ENCODE measurements at regions not wholly inside any gene's neighbourhood (a gene's known extent, or its start where the extent isn't known, plus 50 kb on each side); places are given as distances from the start of the nearest gene placed in this dataset.

- H3K36me3 ChIP-seq (ENCODE audit: control insufficient read depth, insufficient read depth, low read length): no peaks in the 10 kb centered on the region
Observed at GRCh38 chr1:5812295-5812694, 179.9 kb downstream of the NPHP4 start.

GRCh38 chr1:5811419-5811818, 180.8 kb downstream of the NPHP4 start:
- Histone ChIP-seq H3K4me3 (ENCODE audit: low read depth, low read length) (no peak overlapping the region), H3K27me3 (ENCODE audit: control insufficient read depth, insufficient read depth, low read length) (0 out of 2 replicates have a peak, but pooled peaks cover 2% of the 10 kb centered on the region), H3K9me3 (ENCODE audit: control insufficient read depth, insufficient read depth, low read depth, low read length) (peaks cover 12% of the 10 kb centered on the region), H3K9ac (ENCODE audit: low read length) (no peak overlapping the region), H3K4me1 (ENCODE audit: control insufficient read depth, insufficient read depth, low read length) (0 out of 2 replicates have a peak, but pooled peaks cover 3% of the 10 kb centered on the region), H3K27ac (ENCODE audit: low read depth, low read length) (no peak overlapping the region), H3K36me3 (ENCODE audit: control insufficient read depth, insufficient read depth, low read length) (no peaks in the 10 kb centered on the region)

More at GRCh38 chr1:5812295-5812694, 179.9 kb downstream of the NPHP4 start:
- H3K4me1 ChIP-seq (ENCODE audit: control insufficient read depth, insufficient read depth, low read length): 0 out of 2 replicates have a peak, but pooled peaks cover 3% of the 10 kb centered on the region
- no peak overlapping the region for H3K9ac ChIP-seq (ENCODE audit: low read length)
- H3K9me3 ChIP-seq (ENCODE audit: control insufficient read depth, insufficient read depth, low read depth, low read length): peaks cover 12% of the 10 kb centered on the region
- H3K27me3 ChIP-seq (ENCODE audit: control insufficient read depth, insufficient read depth, low read length): 0 out of 2 replicates have a peak, but pooled peaks cover 2% of the 10 kb centered on the region
- no peak overlapping the region for H3K27ac ChIP-seq (ENCODE audit: low read depth, low read length)
- H3K4me3 ChIP-seq (ENCODE audit: low read depth, low read length): no peak overlapping the region

GRCh38 chr1:5810553-5811270, 181.5 kb downstream of the NPHP4 start:
- Histone ChIP-seq H3K36me3 (ENCODE audit: control insufficient read depth, insufficient read depth, low read length) (no peaks in the 10 kb centered on the region), H3K4me1 (ENCODE audit: control insufficient read depth, insufficient read depth, low read length) (0 out of 2 replicates have a peak, but pooled peaks cover 3% of the 10 kb centered on the region), H3K27me3 (ENCODE audit: control insufficient read depth, insufficient read depth, low read length) (no peaks in the 10 kb centered on the region), H3K9ac (ENCODE audit: low read length) (no peak overlapping the region), H3K4me3 (ENCODE audit: low read depth, low read length) (no peak overlapping the region), H3K27ac (ENCODE audit: low read depth, low read length) (no peak overlapping the region), H3K9me3 (ENCODE audit: control insufficient read depth, insufficient read depth, low read depth, low read length) (peaks cover 12% of the 10 kb centered on the region)

- H3K9ac ChIP-seq (ENCODE audit: low read length): no peak overlapping the region
- peaks cover 12% of the 10 kb centered on the region for H3K9me3 ChIP-seq (ENCODE audit: control insufficient read depth, insufficient read depth, low read depth, low read length)
- no peaks in the 10 kb centered on the region for H3K36me3 ChIP-seq (ENCODE audit: control insufficient read depth, insufficient read depth, low read length)
- 0 out of 2 replicates have a peak, but pooled peaks cover 3% of the 10 kb centered on the region for H3K4me1 ChIP-seq (ENCODE audit: control insufficient read depth, insufficient read depth, low read length)
- H3K27ac ChIP-seq (ENCODE audit: low read depth, low read length): no peak overlapping the region
- no peaks in the 10 kb centered on the region for H3K27me3 ChIP-seq (ENCODE audit: control insufficient read depth, insufficient read depth, low read length)
- H3K4me3 ChIP-seq (ENCODE audit: low read depth, low read length): no peak overlapping the region
Observed at GRCh38 chr1:5810131-5810530, 182.1 kb downstream of the NPHP4 start.

- Histone ChIP-seq H3K4me3 (ENCODE audit: low read depth, low read length) (no peak overlapping the region), H3K27me3 (ENCODE audit: control insufficient read depth, insufficient read depth, low read length) (no peaks in the 10 kb centered on the region), H3K27ac (ENCODE audit: low read depth, low read length) (no peak overlapping the region), H3K9ac (ENCODE audit: low read length) (no peak overlapping the region), H3K9me3 (ENCODE audit: control insufficient read depth, insufficient read depth, low read depth, low read length) (peaks cover 12% of the 10 kb centered on the region), H3K4me1 (ENCODE audit: control insufficient read depth, insufficient read depth, low read length) (0 out of 2 replicates have a peak, but pooled peaks cover 3% of the 10 kb centered on the region), H3K36me3 (ENCODE audit: control insufficient read depth, insufficient read depth, low read length) (no peaks in the 10 kb centered on the region)
Observed at GRCh38 chr1:5809207-5809788, 182.9 kb downstream of the NPHP4 start.

- H3K4me3 ChIP-seq (ENCODE audit: low read depth, low read length): no peak overlapping the region
- no peaks in the 10 kb centered on the region for H3K4me1 ChIP-seq (ENCODE audit: control insufficient read depth, insufficient read depth, low read length)
- H3K27ac ChIP-seq (ENCODE audit: low read depth, low read length): no peak overlapping the region
- H3K9me3 ChIP-seq (ENCODE audit: control insufficient read depth, insufficient read depth, low read depth, low read length): peaks cover 13% of the 10 kb centered on the region
- H3K9ac ChIP-seq (ENCODE audit: low read length): no peak overlapping the region
- H3K27me3 ChIP-seq (ENCODE audit: control insufficient read depth, insufficient read depth, low read length): no peaks in the 10 kb centered on the region
- no peaks in the 10 kb centered on the region for H3K36me3 ChIP-seq (ENCODE audit: control insufficient read depth, insufficient read depth, low read length)
Observed at GRCh38 chr1:5803851-5804250, 188.4 kb downstream of the NPHP4 start.

- Histone ChIP-seq H3K36me3 (ENCODE audit: control insufficient read depth, insufficient read depth, low read length) (no peaks in the 10 kb centered on the region), H3K4me1 (ENCODE audit: control insufficient read depth, insufficient read depth, low read length) (peaks cover 4% of the 10 kb centered on the region; the same call in 1 of the 2 replicates), H3K27ac (ENCODE audit: low read depth, low read length) (no peak overlapping the region), H3K9ac (ENCODE audit: low read length) (no peak overlapping the region), H3K27me3 (ENCODE audit: control insufficient read depth, insufficient read depth, low read length) (no peaks in the 10 kb centered on the region), H3K9me3 (ENCODE audit: control insufficient read depth, insufficient read depth, low read depth, low read length) (peaks cover 9% of the 10 kb centered on the region; the same call in 1 of the 2 replicates), H3K4me3 (ENCODE audit: low read depth, low read length) (no peak overlapping the region)
Observed at GRCh38 chr1:5802606-5803005, 189.6 kb downstream of the NPHP4 start.

- peaks cover 4% of the 10 kb centered on the region; the same call in 1 of the 2 replicates for H3K4me1 ChIP-seq (ENCODE audit: control insufficient read depth, insufficient read depth, low read length)
Observed at GRCh38 chr1:5798904-5799303, 193.3 kb downstream of the NPHP4 start.

GRCh38 chr1:5798151-5798730, 194.0 kb downstream of the NPHP4 start:
- Histone ChIP-seq H3K4me1 (ENCODE audit: control insufficient read depth, insufficient read depth, low read length) (peaks cover 4% of the 10 kb centered on the region; the same call in 1 of the 2 replicates), H3K9ac (ENCODE audit: low read length) (no peak overlapping the region), H3K27ac (ENCODE audit: low read depth, low read length) (no peak overlapping the region), H3K4me3 (ENCODE audit: low read depth, low read length) (no peak overlapping the region), H3K9me3 (ENCODE audit: control insufficient read depth, insufficient read depth, low read depth, low read length) (peaks cover 18% of the 10 kb centered on the region; the same call in 1 of the 2 replicates), H3K36me3 (ENCODE audit: control insufficient read depth, insufficient read depth, low read length) (no peaks in the 10 kb centered on the region), H3K27me3 (ENCODE audit: control insufficient read depth, insufficient read depth, low read length) (no peaks in the 10 kb centered on the region)

More at GRCh38 chr1:5798904-5799303, 193.3 kb downstream of the NPHP4 start:
- Histone ChIP-seq H3K4me3 (ENCODE audit: low read depth, low read length) (no peak overlapping the region), H3K27ac (ENCODE audit: low read depth, low read length) (no peak overlapping the region), H3K36me3 (ENCODE audit: control insufficient read depth, insufficient read depth, low read length) (no peaks in the 10 kb centered on the region), H3K27me3 (ENCODE audit: control insufficient read depth, insufficient read depth, low read length) (no peaks in the 10 kb centered on the region), H3K9me3 (ENCODE audit: control insufficient read depth, insufficient read depth, low read depth, low read length) (peaks cover 18% of the 10 kb centered on the region; the same call in 1 of the 2 replicates), H3K9ac (ENCODE audit: low read length) (no peak overlapping the region)

- Histone ChIP-seq H3K27me3 (ENCODE audit: control insufficient read depth, insufficient read depth, low read length) (no peaks in the 10 kb centered on the region), H3K9ac (ENCODE audit: low read length) (no peak overlapping the region), H3K27ac (ENCODE audit: low read depth, low read length) (no peak overlapping the region), H3K9me3 (ENCODE audit: control insufficient read depth, insufficient read depth, low read depth, low read length) (peaks cover 16% of the 10 kb centered on the region), H3K4me1 (ENCODE audit: control insufficient read depth, insufficient read depth, low read length) (peaks cover 4% of the 10 kb centered on the region; the same call in 1 of the 2 replicates), H3K36me3 (ENCODE audit: control insufficient read depth, insufficient read depth, low read length) (no peaks in the 10 kb centered on the region), H3K4me3 (ENCODE audit: low read depth, low read length) (no peak overlapping the region)
Observed at GRCh38 chr1:5796028-5796427, 196.2 kb downstream of the NPHP4 start.

- Histone ChIP-seq H3K4me1 (ENCODE audit: control insufficient read depth, insufficient read depth, low read length) (peaks cover 4% of the 10 kb centered on the region; the same call in 1 of the 2 replicates), H3K9ac (ENCODE audit: low read length) (no peak overlapping the region), H3K27me3 (ENCODE audit: control insufficient read depth, insufficient read depth, low read length) (no peaks in the 10 kb centered on the region), H3K9me3 (ENCODE audit: control insufficient read depth, insufficient read depth, low read depth, low read length) (peaks cover 27% of the 10 kb centered on the region), H3K36me3 (ENCODE audit: control insufficient read depth, insufficient read depth, low read length) (no peaks in the 10 kb centered on the region), H3K4me3 (ENCODE audit: low read depth, low read length) (no peak overlapping the region), H3K27ac (ENCODE audit: low read depth, low read length) (no peak overlapping the region)
Observed at GRCh38 chr1:5794279-5794678, 197.9 kb downstream of the NPHP4 start.

Measured in HUES6 (cell line).